HG03469 (cell line): ENCODE measurements at regions not wholly inside any gene's neighbourhood (a gene's known extent, or its start where the extent isn't known, plus 50 kb on each side); places are given as distances from the start of the nearest gene placed in this dataset.

Experiments used
- ATAC-seq: cut with Tn5 transposase; IDR thresholded peaks from one replicate; pipeline ENCODE4 v1.9.1; 2021; ENCODE audit warnings: mild to moderate bottlenecking, moderate library complexity, moderate number of reproducible peaks; ENCODE audit not compliant: unreplicated experiment

- ATAC-seq = no peak
These were observed 94.6 kb downstream of the ZPLD1 start for GRCh38 chr3:102529452-102529851.

DNA sequence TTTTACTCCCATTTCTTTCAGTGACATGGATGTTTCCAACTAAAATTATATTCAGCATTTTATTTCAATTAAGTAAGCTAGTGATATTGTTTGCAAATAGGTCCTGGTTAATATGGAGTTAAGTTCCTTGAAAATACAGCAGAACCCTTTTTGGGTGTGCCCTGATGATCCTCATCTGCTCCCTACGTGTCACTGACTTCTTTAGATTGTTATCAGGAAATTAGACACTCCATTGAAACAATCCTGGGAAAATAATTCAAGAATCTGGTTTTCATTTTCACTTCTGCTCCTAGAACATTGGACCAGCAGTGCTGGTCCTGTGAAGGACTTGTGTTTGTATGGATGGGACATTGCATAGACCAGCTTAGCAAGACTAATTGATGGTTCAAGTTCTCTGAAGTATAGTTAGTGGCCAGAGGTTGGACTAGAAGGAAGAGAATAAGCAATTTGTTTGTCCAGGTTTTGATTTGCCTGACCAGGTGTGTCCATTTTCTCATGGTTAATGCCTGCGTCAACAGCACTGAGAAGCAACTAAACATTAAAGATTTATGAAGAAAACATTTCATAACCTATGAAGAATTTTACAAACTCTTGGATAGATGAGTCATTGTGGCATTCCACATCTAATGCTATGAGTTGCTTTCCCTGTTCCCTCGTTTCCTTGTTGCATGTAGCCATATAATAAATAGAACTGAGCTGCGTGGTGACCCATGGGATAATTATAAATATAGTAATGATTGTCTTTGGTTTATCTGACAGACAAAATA, 95.8 kb downstream of the ZPLD1 start:
- no peak for ATAC-seq

GRCh38 chr3:102531686-102532085, 96.9 kb downstream of the ZPLD1 start:
- ATAC-seq = no peak

- no peak for ATAC-seq
These were observed 98.1 kb downstream of the ZPLD1 start for GRCh38 chr3:102532901-102533300.

GRCh38 chr3:102533784-102534183, 99.0 kb downstream of the ZPLD1 start:
- ATAC-seq = no peak

DNA sequence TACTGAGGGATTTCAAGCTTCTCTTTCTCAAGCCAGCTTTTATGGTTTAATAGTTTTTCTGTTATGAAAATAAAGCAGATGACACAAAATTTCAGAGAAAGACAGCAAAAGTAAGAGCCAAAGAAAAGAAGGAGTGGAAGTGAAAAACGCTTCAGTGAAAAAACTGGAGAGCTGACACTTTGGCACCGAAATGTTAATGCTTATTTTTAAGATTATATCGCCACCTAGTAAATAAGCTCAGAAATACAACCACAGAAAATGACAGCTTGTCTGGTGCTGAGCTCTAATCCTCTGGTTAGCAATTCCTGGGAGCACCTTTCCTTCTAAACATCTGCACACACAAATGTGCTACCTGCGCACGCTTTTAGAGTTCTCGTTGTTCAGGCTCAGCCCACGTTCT, 101.6 kb downstream of the ZPLD1 start:
- peak; percentile 38 for ATAC-seq

DNA sequence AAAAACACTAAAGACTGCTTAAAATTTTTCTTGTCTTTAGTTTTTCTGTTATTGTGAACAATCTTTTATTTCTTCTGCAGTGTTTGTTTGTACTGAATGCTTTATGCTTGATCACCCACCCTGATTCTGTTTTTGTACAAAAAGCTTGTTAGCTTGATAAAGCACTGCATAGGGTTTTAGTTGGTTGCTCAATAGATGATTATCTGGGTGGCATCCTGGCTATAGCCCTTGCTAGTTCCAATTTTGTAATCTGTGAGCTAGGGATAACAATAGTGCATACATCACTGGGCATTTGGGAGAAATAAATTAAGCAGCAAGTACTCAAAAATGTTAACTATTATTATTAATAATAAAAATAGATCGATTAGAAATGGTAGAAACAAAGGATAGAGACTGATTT, 102.3 kb downstream of the ZPLD1 start:
- no peak for ATAC-seq

DNA sequence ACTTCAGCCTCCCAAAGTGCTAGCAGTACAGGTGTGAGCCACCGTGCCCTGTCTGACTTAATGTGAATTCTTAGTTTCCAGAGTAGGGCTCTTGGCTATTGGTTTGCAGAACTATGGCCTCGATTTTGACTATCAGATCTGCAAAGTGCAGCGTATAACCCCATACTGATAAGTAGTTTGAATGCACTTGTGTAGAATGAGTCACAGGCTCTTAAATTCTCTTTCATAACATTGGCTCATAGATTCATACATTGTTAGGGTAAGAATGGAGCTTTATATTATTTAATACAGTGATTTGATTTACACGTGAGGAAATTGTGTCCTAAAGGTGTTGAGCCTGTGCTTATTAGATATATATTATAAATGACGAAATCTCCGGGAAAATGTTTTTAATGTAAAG, 109.9 kb downstream of the ZPLD1 start:
- no peak for ATAC-seq

- no peak for ATAC-seq
These were observed 110.5 kb downstream of the ZPLD1 start for GRCh38 chr3:102545276-102545675.

- no peak for ATAC-seq
These were observed 119.1 kb downstream of the ZPLD1 start for GRCh38 chr3:102553876-102554275.

DNA sequence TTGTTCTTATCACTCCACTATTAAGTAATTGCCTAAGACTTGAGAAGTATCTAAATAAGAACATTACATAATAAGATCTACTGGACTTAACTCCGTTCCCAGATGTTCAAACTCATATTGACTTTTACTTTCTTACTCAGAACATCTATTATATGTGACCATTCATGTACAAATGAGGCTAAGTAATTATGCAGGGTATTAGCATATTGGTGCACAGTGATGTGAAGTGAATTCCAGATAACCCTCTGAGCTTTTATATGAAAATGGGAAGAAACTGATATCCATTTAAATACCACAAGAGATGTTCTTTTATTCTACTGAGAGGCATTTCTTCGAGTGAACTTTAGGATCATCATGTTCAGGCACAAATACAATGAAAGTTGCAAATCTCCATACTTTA, 135.7 kb downstream of the ZPLD1 start:
- ATAC-seq = no peak

DNA sequence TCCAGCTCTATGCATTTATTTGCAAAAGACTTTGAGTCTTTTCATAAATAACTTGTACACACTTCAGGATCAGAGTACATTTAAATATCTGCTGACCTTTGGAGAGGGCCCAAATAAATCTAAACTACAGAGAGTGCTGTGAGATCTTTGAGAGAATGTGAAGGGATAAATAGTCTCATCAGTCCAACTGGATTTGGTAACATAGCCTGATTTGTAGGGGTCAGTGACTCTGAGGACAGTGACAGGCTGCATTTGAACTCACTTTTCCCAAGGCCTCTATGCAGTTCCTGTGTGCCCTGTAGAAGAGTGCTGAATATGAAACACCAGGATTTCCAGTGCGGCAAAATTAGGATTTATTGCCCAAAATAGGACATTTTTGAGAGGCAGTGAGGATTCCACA, 136.2 kb downstream of the ZPLD1 start:
- no peak for ATAC-seq

DNA sequence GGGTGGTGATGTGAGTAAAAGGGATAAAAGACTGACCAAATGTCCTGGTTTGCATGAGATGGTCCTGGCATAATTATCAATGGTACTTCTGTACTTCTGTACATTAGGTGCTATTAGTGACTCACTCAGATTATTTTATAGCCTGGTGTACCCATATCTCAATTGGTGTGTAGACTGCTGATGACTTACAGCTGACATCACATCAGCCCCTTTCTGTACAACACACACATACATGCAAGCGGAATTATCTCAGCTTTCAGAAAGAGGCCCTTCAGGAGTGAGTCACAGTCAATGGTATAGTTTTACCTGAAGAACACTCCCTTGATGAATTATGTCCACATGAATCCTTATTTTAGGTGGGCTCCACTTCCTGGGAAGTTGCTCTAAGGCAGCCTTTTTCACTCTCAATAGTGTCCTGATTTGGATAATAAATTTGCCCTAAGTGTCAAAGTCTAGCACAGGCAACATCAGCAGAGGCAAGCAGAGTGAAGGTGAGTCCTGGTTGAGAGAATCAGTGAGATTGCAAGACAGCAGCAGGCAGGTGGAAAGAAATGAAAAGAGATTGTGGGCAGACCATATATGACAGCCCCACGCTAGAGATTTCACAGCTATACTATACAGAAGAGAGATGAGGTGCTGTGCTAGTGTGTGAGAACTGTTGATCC, 137.0 kb downstream of the ZPLD1 start:
- ATAC-seq = no peak

- ATAC-seq = no peak
These were observed 138.7 kb downstream of the ZPLD1 start for GRCh38 chr3:102573483-102574028.

DNA sequence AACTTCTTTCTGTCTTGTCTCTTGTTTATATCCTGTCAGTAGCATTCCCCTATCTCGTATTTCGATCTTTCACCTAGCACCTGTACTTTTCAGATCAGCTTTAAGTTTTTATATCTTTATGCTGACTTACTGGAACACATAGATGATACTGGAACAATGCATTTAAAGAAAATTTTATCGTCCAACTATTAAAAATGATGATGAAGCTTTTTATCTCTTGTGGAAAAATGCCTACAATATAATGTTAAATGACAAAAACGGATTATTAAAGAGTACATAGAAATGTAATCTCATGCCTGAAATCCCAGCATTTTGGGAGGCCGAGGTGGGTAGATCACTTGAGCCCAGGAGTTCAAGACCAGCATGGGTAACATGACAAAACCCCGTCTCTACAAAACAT, 139.5 kb downstream of the ZPLD1 start:
- no peak for ATAC-seq

DNA sequence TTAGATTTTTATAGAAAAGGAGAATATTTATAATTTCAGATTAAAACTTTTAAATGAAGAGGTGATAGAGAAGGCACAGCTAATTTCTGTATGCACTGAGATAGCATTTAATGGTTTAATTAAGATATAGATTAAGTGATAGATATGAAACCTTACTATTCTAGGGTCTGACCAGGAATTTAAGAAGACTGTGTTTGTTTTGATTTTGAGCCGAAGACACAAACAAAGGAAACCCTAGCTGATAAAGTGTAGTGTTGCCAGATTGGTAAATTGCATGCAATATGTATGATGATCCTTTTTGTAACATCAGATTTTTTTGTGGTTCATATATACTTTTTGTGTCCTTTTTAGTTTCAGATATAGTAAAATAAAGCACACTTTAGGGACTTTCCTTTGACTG, 141.8 kb downstream of the ZPLD1 start:
- no peak for ATAC-seq

DNA sequence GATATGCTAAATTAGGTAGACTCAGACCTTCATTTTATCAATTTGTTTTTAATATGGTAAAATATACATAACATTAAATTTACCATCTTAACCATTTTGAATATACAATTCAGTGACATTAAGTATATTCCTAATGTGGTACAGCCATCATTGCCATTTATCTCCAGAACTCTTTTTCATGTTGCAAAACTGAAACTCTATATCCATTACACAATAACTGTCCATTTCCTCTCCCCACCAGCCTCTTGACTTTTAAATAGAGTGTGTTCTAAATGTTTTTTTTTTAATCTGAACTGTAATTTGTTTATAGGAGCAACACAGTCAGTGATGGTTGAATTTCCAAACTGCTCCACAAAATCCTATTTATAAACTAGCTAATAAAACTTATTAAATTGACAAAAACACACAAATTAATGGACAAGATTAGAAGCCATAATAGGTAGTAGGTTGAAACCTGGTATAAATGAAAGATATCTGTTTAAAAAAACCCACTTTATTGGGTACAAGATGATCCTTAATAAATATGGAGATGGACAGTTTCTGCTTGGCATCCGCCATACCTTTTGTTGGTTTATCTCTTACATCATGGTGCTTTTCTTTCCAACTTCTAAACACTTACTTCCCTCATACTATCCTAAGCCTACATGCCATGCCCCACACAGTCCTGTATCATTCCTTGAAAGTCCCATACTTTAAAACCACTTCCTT, 142.4 kb downstream of the ZPLD1 start:
- no peak for ATAC-seq

GRCh38 chr3:102580760-102581159, 145.9 kb downstream of the ZPLD1 start:
- ATAC-seq = no peak

- no peak for ATAC-seq
These were observed 151.7 kb downstream of the ZPLD1 start for GRCh38 chr3:102586485-102586884.

DNA sequence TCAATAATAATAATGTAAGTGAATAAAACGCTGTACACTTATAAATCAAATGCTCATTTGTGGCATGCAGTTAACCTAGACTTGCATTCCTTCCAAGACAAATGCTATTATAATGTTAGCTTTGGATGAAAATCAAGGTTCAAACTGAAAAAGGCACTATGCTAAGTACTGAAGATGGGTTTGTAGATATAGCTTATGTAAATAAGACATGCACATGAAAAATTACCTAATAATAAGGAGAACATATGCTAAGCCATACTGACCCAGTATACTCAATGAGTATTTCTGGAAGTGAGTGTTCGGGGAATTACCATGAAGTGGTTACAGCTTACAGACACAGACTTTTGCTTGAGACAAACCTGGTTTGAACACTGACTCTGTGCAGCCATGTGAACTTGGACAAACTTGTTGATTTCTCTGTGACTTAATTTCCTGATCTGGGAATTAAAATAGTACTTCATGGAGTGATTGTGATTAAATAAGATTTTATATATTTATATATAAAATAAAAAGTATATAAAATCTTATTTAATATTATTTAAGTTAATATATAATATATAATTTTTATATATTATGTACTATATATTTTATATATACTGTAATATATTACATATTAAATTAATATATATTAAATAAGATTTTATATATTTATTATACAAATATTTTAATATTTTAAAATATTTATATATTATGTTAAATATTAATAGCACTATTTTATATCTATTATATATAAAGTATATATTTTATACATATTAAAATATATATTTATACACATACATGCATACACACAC, 159.2 kb downstream of the ZPLD1 start:
- no peak for ATAC-seq

DNA sequence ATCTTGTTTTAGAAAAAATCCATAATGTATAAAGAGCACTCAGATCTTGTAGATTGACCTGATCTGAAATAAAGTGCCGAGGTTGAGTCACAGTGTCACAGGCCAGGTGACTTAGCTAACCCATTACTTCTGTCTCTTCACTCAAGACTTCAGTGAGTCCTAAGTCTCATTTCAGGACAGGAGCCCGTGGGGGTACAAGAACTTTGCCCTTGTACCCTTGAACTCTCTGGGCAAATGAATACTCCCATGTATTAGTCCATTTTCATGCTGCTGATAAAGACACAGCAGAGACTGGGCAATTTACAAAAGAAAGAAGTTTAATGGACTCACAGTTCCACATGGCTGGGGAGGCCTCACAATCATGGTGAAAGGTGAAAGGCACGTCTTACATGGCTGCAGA, 160.2 kb downstream of the ZPLD1 start:
- ATAC-seq = no peak
